ENCODE measurements at regions not wholly inside any gene's neighbourhood (a gene's known extent, or its start where the extent isn't known, plus 50 kb on each side); places are given as distances from the start of the nearest gene placed in this dataset.

DNA sequence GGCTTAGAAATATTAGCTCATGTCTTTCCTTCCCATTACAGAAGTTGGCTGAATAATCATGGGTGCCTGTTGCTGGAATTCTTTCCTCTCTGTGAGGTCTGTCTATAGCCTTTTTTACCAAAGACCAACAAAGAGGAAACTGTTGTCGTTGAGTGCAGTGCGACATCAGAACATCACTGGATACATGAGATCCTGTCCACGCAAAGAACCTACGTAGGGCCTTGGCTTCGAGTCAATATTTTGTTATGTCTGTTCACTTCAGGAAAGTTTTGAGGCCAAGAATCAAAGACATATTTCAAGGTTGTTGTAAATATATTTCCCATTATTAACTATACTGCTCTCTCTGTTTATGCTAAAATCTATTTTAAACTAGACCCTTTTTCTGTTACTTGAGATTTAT lies 101.5 kb upstream of the IL12A start:
- DNase-seq (ENCODE audit: low read depth) = no peak
- TF ChIP-seq CTCF (conservative IDR thresholded peaks at IDR 0.05; ENCODE audit: control insufficient read depth, insufficient read depth, low read depth, low read length) = no peak
- H3K4me3 ChIP-seq (ENCODE audit: control insufficient read depth, low read depth, low read length) = no peak overlapping the region

DNA sequence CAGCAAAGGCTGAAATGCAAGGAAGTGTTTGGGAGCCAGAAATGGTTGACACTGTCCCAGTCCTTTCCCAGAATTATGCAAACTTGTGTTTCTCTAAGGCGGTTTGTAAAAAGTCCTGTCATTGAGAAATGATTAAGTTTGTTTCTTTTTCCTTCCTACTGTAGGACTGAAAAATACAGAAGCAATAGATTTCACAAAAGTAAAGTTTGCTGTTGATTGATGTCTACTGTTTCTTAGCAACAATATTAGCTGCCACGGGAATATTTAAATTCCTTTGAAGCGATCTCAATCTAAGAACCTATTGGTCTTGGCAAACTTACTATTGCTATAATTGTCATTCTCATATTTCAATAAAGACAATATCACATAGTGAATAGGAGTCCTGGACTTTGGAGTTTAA lies 100.7 kb upstream of the IL12A start:
- DNase-seq (ENCODE audit: low read depth) = no peak
- TF ChIP-seq CTCF (conservative IDR thresholded peaks at IDR 0.05; ENCODE audit: control insufficient read depth, insufficient read depth, low read depth, low read length) = no peak
- no peak overlapping the region for H3K4me3 ChIP-seq (ENCODE audit: control insufficient read depth, low read depth, low read length)

DNA sequence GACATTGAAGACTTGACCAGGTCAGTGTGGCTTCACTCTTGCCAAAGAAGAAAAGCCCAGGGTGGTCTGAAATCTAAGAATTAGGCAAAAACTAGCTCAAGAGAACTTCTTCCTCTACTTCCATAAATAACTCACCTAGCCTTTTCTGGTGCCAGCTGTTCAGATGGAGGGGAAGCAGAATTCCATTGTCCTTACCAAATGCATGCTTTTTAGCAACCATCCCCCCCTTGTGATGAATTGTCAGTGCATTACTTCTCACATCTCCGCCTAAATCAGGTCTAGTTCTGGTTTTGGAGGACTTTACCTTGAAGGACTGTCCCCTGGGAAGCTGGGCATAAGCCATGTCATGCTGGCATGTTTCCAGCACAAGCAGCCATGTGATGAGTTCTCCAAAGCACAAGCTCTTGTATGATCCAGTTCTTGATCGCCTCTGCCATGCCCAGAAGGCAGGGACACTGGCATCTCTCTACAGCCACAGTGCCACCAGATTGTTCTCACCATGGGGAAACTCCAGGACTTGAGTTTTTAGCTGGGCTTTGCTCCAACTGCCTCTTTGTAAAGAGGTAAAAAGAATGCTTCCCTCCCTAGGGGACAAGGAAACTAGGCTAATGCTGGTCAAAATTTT lies 96.4 kb upstream of the IL12A start:
- TF ChIP-seq CTCF (conservative IDR thresholded peaks at IDR 0.05; ENCODE audit: control insufficient read depth, insufficient read depth, low read depth, low read length) = no peak
- H3K4me3 ChIP-seq (ENCODE audit: control insufficient read depth, low read depth, low read length) = no peak overlapping the region
- no peak for DNase-seq (ENCODE audit: low read depth)

DNA sequence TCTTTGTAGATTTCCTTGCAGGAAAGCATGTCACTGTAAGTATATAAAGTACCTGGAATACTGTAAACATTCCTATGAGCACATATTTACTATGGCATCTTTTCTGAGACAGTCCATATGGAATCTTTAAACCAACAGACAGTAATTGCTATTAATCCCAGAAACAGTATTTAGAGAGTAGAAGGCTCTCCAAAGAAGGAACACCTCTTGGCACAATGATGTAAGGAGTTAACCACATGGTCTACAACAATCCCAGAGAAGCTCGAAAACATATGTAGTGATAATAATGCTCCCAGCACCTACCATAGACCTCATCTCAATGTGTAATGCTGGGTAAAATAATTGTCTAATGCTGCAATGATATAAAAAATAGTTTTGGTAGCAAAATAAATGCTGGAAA lies 95.8 kb upstream of the IL12A start:
- no peak overlapping the region for H3K4me3 ChIP-seq (ENCODE audit: control insufficient read depth, low read depth, low read length)
- no peak for DNase-seq (ENCODE audit: low read depth)
- TF ChIP-seq CTCF (conservative IDR thresholded peaks at IDR 0.05; ENCODE audit: control insufficient read depth, insufficient read depth, low read depth, low read length) = no peak

DNA sequence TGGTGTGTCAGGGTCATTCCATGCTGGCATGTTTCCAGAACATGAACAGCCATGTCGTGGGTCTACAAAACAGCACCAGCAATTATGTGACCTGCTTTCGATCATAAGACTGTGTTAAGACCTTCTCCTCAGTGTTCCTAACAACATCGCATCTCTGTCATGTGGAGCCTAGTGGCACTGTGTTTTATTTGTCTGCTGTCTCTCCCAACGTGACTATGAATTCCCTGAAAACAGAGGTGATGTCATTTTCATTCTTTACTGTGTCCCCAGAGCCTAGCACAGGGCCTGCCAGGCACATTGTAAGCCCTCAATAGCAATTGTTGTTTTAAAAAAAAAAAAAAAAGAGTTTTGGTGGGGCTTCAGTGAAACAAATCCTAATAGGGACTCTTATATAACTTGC lies 94.2 kb upstream of the IL12A start:
- H3K4me3 ChIP-seq (ENCODE audit: control insufficient read depth, low read depth, low read length) = no peak overlapping the region
- no peak for DNase-seq (ENCODE audit: low read depth)
- TF ChIP-seq CTCF (conservative IDR thresholded peaks at IDR 0.05; ENCODE audit: control insufficient read depth, insufficient read depth, low read depth, low read length) = no peak

- H3K4me3 ChIP-seq (ENCODE audit: control insufficient read depth, low read depth, low read length) = no peak overlapping the region
- TF ChIP-seq CTCF (conservative IDR thresholded peaks at IDR 0.05; ENCODE audit: control insufficient read depth, insufficient read depth, low read depth, low read length) = no peak
- DNase-seq (ENCODE audit: low read depth) = no peak
These were observed 93.2 kb upstream of the IL12A start for GRCh38 chr3:159895430-159895829.

DNA sequence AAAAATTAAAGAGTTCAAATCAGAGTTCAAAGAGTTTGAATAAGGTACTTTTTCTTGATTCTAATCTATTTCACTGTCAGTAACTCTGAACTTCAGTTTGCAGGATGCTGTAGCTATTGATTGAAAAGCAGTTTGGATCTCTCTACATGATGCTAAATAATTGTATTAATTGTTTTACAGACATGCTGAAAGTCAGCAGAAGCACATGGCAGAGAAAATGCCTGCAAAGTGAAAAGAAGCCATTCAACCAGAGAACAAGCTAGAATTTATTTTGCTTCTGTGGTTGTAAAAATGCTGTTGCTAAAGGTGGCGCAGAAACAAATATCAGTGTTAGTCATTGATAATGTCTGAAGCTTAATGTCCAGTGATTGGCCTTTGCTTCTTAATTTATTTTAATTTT lies 92.1 kb upstream of the IL12A start:
- no peak overlapping the region for H3K4me3 ChIP-seq (ENCODE audit: control insufficient read depth, low read depth, low read length)
- no peak for TF ChIP-seq CTCF (conservative IDR thresholded peaks at IDR 0.05; ENCODE audit: control insufficient read depth, insufficient read depth, low read depth, low read length)
- no peak for DNase-seq (ENCODE audit: low read depth)

All from fibroblast of mammary gland (primary cell).